ENCODE measurements at regions not wholly inside any gene's neighbourhood (a gene's known extent, or its start where the extent isn't known, plus 50 kb on each side); places are given as distances from the start of the nearest gene placed in this dataset.

DNA sequence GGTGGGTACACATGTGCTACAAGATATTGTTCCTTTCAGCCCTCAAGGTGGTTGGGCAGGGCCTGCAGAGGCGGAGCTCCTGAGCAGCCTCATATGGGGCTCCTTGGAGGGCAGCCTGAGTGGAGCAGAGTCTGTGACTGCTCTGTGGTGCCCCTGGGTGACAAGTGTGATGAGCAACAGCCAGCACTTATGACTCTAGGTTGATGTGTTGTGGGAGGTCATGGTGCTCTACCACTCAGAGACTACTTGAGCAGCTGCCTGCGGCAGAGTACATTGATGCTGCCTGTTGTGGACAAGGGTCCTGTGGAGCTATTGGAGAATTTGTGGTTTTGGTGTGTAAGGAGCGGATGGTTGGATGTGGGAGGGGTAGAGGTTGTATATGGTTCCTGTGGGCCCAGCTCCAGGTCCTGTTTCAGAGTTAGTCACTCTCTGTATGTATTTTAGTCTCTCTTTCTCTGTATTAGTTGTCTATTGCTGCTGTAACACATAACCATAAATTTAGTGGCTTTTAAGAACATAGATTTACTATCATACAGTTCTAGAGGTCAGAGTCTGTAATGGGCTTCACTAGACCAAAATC, 141.3 kb downstream of the SREK1 start:
- TF ChIP-seq POLR2A (IDR thresholded peaks at IDR 0.05; ENCODE audit: low read depth) = no peak
- TF ChIP-seq, protein P1, sequence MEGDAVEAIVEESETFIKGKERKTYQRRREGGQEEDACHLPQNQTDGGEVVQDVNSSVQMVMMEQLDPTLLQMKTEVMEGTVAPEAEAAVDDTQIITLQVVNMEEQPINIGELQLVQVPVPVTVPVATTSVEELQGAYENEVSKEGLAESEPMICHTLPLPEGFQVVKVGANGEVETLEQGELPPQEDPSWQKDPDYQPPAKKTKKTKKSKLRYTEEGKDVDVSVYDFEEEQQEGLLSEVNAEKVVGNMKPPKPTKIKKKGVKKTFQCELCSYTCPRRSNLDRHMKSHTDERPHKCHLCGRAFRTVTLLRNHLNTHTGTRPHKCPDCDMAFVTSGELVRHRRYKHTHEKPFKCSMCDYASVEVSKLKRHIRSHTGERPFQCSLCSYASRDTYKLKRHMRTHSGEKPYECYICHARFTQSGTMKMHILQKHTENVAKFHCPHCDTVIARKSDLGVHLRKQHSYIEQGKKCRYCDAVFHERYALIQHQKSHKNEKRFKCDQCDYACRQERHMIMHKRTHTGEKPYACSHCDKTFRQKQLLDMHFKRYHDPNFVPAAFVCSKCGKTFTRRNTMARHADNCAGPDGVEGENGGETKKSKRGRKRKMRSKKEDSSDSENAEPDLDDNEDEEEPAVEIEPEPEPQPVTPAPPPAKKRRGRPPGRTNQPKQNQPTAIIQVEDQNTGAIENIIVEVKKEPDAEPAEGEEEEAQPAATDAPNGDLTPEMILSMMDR (IDR thresholded peaks at IDR 0.05) = no peak
